ENCODE measurements at regions not wholly inside any gene's neighbourhood (a gene's known extent, or its start where the extent isn't known, plus 50 kb on each side); places are given as distances from the start of the nearest gene placed in this dataset.

GRCh38 chr10:29081951-29082685 is 206.8 kb upstream of the LYZL1 start:
- Histone ChIP-seq H3K4me3 (no peak overlapping the region), H3K27me3 (no peaks in the 10 kb centered on the region), H3K36me3 (no peaks in the 10 kb centered on the region), H3K9me3 (no peaks in the 10 kb centered on the region), H3K27ac (no peak overlapping the region), H3K4me1 (ENCODE audit: insufficient read depth) (no peaks in the 10 kb centered on the region)
- TF ChIP-seq EP300 (IDR thresholded peaks at IDR 0.05) (no peak), POLR2A (IDR thresholded peaks at IDR 0.05) (no peak), CTCF (IDR thresholded peaks at IDR 0.05) (no peak)
- intact Hi-C loops (cut with DNase I), result no loop called here
- 87 to 93% (median 93%) methylated on average over 13 of the region's 13 CpGs for WGBS, 3 donors
- no peak for DNase-seq

- no peak for TF ChIP-seq POLR2A (IDR thresholded peaks at IDR 0.05)
- TF ChIP-seq EP300 (IDR thresholded peaks at IDR 0.05), result no peak
- no peak for TF ChIP-seq CTCF (IDR thresholded peaks at IDR 0.05)
- intact Hi-C loops (cut with DNase I), result no loop called here
- Histone ChIP-seq H3K4me3 (no peak overlapping the region), H3K27ac (no peak overlapping the region), H3K27me3 (no peaks in the 10 kb centered on the region), H3K4me1 (ENCODE audit: insufficient read depth) (no peaks in the 10 kb centered on the region), H3K9me3 (no peaks in the 10 kb centered on the region), H3K36me3 (no peaks in the 10 kb centered on the region)
- DNase-seq, result no peak
- WGBS, 3 donors, result 53 to 69% (median 65%) methylated on average over 6 of the region's 6 CpGs
Measured at GRCh38 chr10:29083096-29083495, 205.8 kb upstream of the LYZL1 start.

- no peaks in the 10 kb centered on the region for H3K4me1 ChIP-seq (ENCODE audit: insufficient read depth)
- no peaks in the 10 kb centered on the region for H3K36me3 ChIP-seq
- DNase-seq, result no peak
- 83 to 88% (median 85%) methylated on average over 8 of the region's 8 CpGs for WGBS, 3 donors
- no peak overlapping the region for H3K4me3 ChIP-seq
- no peak for TF ChIP-seq EP300 (IDR thresholded peaks at IDR 0.05)
- TF ChIP-seq POLR2A (IDR thresholded peaks at IDR 0.05), result no peak
- TF ChIP-seq CTCF (IDR thresholded peaks at IDR 0.05), result no peak
- no peaks in the 10 kb centered on the region for H3K27me3 ChIP-seq
- intact Hi-C loops (cut with DNase I), result no loop called here
- H3K9me3 ChIP-seq, result no peaks in the 10 kb centered on the region
- H3K27ac ChIP-seq, result no peak overlapping the region
Measured at GRCh38 chr10:29084681-29085307, 204.1 kb upstream of the LYZL1 start.

GRCh38 chr10:29089091-29089490 is 199.8 kb upstream of the LYZL1 start:
- Histone ChIP-seq H3K4me3 (no peak overlapping the region), H3K9me3 (no peaks in the 10 kb centered on the region), H3K27me3 (no peaks in the 10 kb centered on the region), H3K27ac (no peak overlapping the region), H3K36me3 (no peaks in the 10 kb centered on the region), H3K4me1 (ENCODE audit: insufficient read depth) (no peaks in the 10 kb centered on the region)
- TF ChIP-seq POLR2A (IDR thresholded peaks at IDR 0.05) (no peak), CTCF (IDR thresholded peaks at IDR 0.05) (no peak), EP300 (IDR thresholded peaks at IDR 0.05) (no peak)
- no peak for DNase-seq
- WGBS, 3 donors, result 89 to 93% (median 90%) methylated on average over 2 of the region's 2 CpGs
- intact Hi-C loops (cut with DNase I), result no loop called here
